ENCODE measurements at regions not wholly inside any gene's neighbourhood (a gene's known extent, or its start where the extent isn't known, plus 50 kb on each side); places are given as distances from the start of the nearest gene placed in this dataset.

GRCh38 chr18:61245276-61245675, 88.0 kb upstream of the CDH20 start:
- TF ChIP-seq CTCF (IDR thresholded peaks at IDR 0.05; ENCODE audit: insufficient read depth, low read depth, low read length) (no peak), EZH2 (IDR thresholded peaks at IDR 0.05; ENCODE audit: insufficient read depth, low read length) (no peak)

Measured in astrocyte (in vitro differentiated cells and primary cell).